HG02981 (cell line): ENCODE measurements at regions not wholly inside any gene's neighbourhood (a gene's known extent, or its start where the extent isn't known, plus 50 kb on each side); places are given as distances from the start of the nearest gene placed in this dataset.

Source experiments
- ATAC-seq: cut with Tn5 transposase; IDR thresholded peaks from one replicate; pipeline ENCODE4 v1.9.1; 2021; ENCODE audit warnings: mild to moderate bottlenecking, moderate library complexity; ENCODE audit not compliant: unreplicated experiment

DNA sequence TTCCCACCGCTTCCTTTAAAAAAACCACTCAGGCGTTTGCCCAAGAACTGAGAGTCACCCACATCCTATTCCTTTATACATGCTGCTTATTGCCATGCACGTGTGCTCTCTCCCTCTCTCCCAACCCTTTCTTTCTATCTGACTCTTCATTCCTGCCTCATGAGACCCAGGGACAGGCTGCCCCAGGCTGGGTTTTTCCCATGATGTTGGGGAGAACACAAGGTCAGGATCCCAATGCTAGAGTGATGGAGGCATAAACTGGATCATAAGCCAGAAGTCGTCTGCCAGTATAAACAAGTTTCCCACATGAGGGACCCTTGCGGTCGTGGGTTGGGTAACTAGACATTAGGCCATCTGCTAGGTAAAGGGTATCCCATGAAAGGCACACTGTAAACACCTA lies 64.9 kb downstream of the CD2 start:
- ATAC-seq = no peak

DNA sequence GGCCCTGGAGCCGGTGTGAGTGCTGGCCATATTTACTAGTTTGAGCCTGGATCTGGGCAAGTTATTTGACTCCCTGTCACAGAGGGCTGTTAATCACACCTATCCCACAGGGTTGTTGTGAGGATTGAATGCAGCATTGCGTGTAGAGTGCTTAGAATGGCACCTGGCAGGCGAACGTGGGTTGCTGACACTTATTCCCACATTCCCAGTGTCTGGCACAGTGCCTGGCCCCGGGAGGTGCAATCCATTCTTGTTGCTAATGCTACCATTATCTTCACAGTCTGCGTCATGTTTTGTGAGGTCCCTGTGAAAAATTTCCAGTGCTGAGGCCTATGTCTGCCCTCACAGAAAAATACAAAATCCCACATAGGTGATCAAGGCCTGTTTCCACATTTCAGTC lies 66.1 kb downstream of the CD2 start:
- ATAC-seq = no peak

DNA sequence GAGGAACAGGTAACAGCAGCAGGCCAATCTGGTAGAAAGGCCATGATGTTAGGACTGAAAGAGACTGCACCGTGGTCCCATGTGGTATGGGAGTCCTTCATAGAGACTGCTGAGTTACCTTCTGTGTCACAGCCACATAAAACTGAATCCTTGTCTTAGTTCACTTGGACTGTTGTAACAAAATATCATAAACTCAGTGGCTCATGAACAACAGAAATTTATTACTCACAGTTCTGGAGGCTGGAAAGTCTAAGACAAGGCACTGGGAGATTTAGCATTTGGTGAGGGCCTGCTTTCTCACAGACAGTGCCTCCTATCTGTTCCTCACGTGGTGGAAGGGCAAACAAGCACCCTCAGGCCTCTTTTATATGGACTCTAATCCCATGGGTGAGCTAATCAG lies 67.5 kb downstream of the CD2 start:
- ATAC-seq = no peak

DNA sequence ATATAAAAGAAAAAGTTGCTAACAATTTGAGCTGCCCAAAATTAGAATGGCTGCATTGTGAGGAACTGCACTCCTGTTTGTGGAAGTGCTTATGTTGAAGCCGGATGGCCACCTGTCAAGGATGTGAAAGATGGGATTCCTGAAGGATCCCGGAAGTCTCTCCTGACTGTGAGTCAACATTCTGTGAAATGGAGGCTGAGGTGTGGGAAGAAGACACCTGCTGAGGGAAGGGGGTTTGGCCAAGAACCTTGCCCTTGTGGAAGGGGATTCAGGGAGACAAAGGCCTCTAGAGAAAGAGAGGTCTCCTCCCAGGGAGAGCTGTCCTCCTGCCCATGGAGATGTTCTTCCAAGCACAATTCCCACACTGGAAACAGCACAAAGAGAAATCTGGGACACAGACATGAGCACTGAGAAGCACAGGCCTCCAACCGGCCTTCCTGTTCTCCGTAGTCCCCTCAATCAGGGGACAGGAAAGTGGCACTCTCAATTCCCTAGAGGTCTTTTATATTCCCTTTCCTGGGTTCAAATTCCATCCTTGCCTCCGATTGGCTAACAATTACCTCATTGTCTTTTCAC lies 70.5 kb downstream of the CD2 start:
- ATAC-seq = no peak

DNA sequence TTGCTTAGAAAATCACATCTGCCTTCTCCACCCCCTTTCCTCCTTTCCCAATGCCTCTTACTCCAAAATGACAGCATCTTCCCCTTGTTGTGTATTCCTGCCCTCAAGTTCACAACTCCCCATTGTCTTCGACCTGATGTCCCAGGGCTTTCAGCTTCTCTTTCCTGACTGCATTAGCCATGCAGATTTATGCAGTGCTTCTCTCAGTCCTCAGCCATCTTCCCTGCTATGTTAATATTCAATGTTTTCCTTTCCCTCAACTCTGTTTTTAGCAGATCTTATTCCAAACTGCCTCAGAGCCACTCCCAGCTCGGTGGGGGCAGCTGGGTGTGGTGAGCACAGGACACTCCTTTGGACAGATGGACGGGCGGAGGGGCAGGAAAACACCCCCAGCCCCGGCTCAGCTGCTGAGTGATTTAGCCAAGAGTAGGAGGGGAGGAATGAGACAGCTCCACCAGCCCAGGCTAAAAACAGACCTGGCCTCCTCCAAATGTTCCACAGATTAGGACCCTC lies 71.0 kb downstream of the CD2 start:
- no peak for ATAC-seq

DNA sequence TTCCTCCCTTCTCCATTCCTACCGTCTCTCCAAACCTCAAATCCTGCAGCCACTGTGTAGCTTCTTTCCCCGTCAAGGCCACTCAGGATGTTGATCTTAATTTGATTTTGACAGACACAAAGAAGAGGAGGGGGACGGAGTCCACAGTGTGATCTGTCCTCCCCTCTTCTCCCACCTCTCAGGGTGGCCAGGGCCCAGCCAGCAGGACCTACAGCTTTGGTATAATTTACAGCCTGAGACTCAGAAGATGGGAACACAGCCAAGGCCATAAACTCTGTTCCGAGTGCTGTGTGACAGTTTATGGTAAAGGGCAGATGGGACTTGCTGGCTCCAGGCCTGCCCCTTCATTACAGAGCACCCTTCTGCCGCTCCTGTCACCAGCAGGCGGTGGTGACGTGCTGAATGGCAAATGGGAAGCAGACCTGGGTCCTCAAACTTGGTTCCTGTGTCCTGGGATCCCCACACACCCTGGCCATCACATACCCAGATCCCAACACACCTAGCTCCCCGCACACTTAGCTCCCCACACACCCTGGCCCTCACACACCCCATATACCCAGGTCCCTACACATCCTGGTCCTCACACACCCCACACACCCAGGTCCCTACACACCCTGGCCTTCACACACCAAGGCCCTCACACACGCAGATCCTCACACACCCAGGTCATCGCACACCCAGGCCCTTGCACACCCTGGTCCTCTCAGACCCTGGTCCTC lies 71.6 kb downstream of the CD2 start:
- no peak for ATAC-seq

DNA sequence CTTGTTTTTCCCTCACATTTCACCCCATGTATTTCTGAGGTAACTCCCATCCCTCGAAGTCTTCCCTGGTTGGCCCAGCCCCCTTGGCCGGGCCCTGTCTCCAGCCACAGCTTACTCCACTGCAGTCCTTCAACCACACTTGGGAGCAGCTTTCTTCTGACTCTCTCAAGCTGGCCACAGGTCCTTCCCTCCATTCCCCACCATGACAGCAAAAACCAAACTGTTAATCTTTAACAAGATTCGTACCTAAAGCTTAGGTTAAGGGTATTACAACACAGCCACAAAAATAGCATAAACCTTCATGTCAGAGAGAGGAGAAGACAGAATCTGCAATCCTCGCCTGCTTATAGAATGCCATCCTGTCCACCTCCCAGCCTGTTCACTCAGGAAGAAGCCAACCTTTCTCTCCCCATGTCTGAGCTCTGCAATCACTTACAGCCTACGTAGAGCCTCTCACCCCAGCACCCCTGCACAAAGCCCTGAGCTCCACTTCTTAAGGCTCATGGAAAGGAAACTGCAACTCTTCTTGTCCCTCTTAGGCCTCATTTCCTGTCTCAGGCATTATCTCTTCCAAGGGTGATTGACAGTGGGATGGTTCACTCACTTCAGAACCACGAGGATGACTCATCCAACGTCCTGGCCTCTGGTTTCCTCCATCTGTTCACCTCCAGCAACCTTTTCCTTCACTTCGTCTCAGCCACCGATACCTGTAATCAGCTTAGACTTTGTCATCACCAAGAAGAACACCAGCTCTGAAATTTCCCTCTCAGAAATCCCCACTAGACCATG lies 72.8 kb downstream of the CD2 start:
- peak; percentile 85 for ATAC-seq

DNA sequence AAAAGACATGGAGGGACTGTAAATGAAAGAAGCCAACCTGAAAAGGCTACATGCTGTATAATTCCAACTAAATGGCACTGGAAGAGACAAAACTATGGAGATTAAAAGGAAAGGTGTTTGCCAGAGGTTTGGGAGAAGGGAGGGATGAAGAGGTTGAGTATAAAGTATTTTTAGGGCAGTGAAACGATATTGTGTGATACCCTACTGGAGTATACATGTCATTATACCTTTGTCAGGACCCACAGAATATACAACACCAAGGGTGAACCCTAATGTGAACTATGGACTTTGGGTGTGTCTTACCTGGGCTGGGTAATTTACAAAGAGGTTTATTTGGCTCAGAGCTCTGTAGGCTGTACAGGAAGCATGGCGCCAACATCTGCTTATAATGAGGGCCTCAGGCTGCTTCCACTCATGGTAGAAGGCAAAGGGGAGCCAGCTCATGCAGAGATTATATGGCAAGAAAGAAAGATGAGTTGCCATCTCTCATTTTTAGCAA lies 73.4 kb downstream of the CD2 start:
- no peak for ATAC-seq

DNA sequence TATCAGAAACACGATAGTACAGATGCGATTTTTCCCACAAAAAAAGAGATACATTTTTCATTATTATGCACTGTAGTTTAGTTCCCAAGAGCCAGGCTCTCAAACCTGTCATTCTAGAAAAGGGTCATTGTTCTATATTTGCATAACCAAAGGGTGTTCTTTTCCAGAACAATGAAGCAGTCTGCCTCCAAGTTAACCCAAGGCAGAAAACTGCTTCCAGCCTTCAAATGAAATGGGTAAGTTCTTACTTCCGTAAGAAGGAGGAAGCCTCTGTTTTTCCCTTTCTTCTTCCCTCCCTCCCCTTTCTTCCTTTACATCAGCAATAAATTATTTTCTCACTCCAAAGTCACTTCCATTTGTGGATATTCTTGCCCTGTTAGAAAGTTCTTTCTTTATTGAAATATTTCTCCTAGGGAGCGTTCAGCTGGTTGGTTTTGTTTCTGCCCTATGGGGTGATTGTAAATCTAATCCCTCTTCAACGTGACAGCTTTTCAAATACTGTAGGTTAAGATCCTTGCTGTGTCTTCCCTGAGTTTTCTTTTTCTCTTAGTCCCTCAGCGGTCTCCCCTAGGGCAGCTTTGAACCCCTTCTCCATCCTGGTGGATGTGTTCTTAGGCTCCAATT lies 77.3 kb upstream of the PTGFRN start:
- ATAC-seq = no peak

DNA sequence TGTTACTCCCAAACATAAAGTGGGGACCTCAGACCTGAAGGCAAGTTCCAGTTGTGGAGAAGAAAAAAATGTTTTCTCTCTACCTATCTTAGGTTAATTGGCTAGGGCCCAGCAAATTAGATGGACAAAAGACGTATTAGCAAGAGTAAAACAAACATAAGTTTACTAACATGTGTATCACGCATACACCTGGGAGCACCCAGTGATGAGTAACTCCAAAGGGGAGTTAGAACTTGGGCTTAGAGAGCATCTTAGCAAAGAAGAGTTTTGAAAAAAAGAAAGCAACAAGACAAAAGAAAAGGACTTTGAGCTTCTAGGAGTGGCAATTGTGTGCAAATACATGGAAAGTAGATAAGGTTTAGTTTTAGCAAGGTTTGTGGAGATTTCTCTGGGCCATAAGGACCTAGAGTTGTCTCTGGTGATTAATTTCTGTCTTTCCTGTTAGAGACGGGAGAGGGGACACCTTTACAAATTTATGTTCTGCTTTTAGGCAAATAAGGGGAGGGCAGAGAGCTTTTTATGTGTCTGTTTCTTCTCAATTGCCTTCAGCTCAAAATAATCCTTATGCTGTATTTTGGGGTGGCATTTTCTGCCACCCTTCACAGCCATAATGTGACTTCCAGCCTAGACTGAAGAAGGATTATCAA lies 76.7 kb upstream of the PTGFRN start:
- no peak for ATAC-seq

DNA sequence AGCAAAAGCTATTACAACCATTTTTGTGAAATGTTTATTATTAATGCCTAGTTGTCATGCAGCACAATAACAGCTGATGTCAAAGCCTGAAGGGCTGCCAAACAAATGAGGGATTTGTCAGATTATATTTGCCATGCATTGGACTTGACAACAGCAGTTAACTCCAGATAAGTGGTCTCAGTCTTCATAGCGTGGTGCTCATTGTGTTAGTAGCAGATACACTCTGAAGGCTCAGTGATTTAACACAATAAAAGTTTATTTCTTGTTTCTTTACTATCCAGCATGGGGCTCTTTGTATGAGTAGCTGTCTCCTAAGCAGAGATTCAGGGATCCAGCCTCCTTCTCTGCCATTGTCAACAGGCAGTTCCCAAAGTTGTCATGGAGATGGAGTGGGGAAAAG lies 76.0 kb upstream of the PTGFRN start:
- ATAC-seq = no peak

DNA sequence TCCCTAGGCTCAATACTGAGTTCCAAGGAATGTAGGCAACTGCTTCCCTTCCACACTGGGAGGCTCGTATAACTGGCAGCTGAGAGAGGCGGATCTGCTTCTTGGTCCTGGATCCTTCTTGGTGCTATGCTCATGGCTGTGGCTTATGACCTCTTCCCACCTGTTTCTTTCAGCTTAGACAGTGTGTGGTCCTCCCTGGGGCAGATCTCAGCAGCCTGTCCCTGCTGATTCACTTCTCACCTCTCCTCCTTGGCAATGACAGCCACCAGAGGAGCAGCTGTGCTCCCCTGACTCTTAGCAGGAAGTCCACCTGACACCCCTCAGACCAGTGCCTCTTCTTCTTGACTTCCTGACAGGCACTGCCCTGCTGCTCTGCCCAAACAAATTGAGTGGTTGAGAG lies 75.1 kb upstream of the PTGFRN start:
- ATAC-seq = no peak

DNA sequence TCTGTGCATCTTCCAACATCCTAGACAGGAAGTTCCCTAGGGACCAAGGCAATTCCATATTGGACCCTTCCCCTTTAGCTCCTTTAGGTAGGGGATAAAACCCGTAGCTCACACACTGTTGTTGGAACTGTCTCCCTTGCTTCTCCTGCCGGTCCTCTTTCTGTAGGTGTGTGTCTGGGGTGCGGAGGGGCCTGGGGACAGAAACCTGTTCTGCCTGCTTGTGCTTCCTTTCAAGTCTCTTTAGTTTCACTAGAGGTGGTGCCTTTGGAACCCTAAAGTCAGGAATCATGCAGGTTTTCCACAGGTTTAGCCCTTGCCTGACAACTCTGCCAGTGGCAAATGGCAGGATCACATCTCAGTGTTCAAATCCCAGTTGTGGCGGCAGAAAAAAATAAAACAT lies 74.6 kb upstream of the PTGFRN start:
- ATAC-seq = no peak

DNA sequence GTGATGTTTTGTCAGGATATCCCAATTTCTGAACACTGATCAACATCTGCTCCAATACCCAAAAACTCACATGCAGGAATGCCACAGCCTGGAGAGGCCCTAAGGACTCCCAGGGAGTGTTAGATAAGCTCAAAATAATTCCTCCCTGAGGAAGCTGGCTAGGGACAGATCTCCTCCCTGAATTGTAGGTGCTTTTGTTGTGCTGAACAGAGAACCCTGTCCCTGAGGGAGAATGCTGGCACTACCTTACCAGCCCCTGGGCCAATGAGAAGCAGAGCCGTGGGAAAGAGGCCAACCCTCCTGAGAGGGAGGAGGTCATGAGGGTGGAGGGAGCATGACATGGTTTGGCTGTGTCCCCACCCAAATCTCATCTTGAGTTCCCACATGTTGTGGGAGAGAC lies 73.6 kb upstream of the PTGFRN start:
- no peak for ATAC-seq

DNA sequence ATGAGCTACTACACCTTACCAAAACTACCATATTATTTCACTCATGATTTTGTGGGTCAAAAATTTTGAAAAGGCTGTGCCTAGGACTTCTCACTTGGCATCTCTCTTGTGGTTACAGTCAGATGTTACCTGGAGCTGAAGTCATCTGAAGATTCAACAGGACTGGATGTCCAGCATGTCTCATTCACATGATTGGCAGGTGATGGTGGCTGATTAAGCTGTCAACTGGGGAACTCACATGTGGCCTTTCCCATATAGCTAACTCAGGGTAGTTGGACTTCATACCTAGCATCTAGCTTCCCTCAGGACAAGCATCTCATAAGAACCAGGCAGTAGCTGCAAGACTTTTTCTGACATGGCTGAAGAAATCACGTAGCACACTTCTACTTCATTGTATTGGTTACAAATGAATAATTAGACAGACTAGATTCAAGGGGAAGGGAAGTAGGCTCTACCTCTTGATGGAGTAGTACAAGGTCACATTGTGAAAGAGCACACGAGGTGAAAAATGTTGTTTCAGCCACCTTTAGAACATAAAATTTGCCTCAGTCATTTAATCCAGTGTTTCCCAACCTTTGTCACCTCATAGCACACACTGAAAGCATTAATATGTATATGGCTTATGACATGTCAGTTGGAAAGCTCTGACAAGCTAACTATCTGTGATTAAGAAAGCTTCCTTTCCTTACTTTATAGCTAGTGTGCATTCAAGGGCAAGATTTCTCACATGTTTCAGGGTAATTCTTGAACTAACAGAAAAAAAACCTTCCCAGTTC lies 68.0 kb upstream of the PTGFRN start:
- ATAC-seq = no peak

DNA sequence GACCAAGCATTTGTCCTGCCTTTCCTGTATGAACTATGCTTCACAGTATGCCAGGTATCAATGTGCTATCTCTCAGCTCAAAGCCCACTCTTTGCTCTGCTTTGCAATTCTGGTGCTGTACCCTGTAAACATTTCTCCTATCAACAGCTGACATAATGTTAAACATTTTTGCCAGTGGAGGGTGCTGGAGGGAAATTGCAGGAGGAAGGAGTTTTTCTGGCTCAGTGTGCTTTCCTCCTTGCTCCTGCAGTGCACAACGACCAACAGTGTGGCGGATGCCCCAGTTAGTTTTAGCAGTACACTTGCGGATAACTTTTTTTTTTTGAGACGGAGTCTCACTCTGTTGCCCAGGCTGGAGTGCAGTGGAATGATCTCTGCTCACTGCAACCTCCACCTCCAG lies 67.1 kb upstream of the PTGFRN start:
- no peak for ATAC-seq

DNA sequence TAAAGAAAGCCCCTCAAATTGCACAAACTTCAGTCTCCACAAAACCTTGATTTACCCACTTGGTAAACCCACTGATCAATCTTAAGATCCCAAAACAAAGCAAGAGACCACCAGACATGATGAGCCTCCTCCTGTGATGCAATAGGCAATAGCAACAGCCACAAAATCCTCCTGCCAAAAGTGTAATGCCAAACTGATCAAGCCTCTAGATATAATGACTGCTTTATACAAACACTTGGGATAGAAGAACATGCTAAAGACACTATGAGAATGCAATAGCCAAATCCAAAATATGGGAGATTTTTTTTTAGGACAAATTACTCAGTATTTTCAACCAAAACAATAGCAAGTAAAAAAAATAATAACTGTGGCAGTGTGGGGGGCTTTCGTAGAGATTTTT lies 64.9 kb upstream of the PTGFRN start:
- no peak for ATAC-seq

DNA sequence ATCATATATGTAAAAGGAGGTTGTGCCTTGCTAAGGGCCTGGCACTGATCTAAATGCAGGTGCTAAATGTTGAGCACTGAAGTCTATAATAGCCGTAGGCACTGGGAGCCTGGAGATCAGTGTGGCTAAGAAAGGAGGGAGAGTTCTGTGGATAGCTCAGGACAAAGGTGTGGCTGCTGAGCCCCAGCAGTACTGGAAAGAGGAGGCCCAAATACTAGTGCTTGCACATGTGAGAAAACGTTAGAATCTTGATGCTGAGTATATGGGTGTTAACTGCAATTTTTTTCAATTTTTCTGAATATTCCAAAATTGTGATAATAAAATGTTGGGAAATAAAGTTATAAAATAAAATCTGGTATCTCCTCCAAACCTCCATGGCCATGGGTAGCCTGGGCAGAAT lies 62.5 kb upstream of the PTGFRN start:
- no peak for ATAC-seq

DNA sequence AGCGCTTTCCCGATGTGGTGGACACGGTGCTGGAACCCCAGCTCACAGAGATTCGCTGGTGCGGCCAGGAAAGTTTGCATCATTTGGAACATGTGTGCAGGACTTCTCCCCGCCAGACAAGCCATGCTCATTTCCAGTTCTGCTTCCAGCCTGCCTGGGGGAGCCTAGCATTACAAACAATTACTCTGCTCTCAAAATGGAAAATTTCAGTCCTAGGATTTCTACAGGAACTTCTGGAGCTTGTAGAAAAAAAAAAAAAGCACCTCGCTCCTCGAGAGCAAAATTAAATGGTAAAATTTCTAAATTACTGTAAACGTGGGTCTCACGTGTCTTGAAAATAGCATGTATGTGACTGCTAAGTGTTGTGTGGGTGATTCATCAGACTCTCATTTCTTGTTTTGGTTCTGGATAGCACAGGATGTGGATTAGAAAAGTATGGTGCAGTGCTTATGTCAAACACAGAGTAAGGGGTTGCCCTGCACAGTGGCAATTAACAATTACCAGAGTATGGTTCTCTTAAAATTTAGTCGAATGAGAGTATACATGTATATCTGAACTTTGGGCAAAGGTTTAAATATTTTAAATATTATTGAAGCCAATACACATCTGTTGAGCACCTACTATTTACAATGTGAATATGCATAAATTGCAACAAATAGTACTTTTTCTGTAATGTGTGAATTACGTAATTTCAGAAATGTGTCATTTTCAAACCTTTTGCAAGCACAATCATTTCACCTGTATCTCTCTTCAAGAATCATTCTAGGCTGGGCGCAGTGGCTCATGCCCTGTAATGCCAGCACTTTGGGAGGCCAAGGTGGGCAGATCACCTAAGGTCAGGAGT lies 61.8 kb upstream of the PTGFRN start:
- ATAC-seq = peak; percentile 64
